ENCODE measurements at regions not wholly inside any gene's neighbourhood (a gene's known extent, or its start where the extent isn't known, plus 50 kb on each side); places are given as distances from the start of the nearest gene placed in this dataset.

- TF ChIP-seq CTCF (conservative IDR thresholded peaks at IDR 0.05) (no peak), ZFX (IDR thresholded peaks at IDR 0.05) (no peak)
Observed at GRCh38 chr11:19418221-19418620, 177.5 kb upstream of the E2F8 start.

Data from C4-2B (cell line).